GM23338 (cell line): ENCODE measurements at regions not wholly inside any gene's neighbourhood (a gene's known extent, or its start where the extent isn't known, plus 50 kb on each side); places are given as distances from the start of the nearest gene placed in this dataset.

Source experiments
- ATAC-seq: fragments of 200-7000 bp; cut with Tn5 transposase; 3 replicates; pipeline ENCODE4 v1.9.1; 2020
- DNase-seq: peaks from one replicate; pipeline ENCODE4 v3.0.0-alpha.2; 2015; ENCODE audit warnings: low spot score
- H2AFZ ChIP-seq: fragments of 200-600 bp; sonication (generic); 2 replicates; pipeline ENCODE4 v1.8.0; 2016; ENCODE audit warnings: antibody characterized with exemption, mild to moderate bottlenecking, moderate library complexity
- H3F3A ChIP-seq: fragments of 200-600 bp; sonication (generic); replicated peaks from 2 replicates; pipeline ENCODE4 v1.8.0; 2017; ENCODE audit warnings: antibody characterized with exemption, mixed run types, low read depth
- H3K27ac ChIP-seq: fragments of 200-600 bp; sonication (generic); 2 replicates; pipeline ENCODE4 v1.6.1; 2016; ENCODE audit warnings: low read depth
- H3K27me3 ChIP-seq: fragments of 200-600 bp; sonication (generic); 2 replicates; pipeline ENCODE4 v1.8.0; 2016; ENCODE audit warnings: mild to moderate bottlenecking, mixed run types, moderate library complexity; ENCODE audit not compliant: insufficient read depth
- H3K36me3 ChIP-seq: fragments of 200-600 bp; sonication (generic); 2 replicates; pipeline ENCODE4 v1.8.0; 2016; ENCODE audit warnings: mild to moderate bottlenecking; ENCODE audit not compliant: insufficient read depth
- H3K4me1 ChIP-seq: fragments of 200-600 bp; sonication (generic); 2 replicates; pipeline ENCODE4 v1.8.0; 2016; ENCODE audit warnings: mild to moderate bottlenecking, moderate library complexity; ENCODE audit not compliant: insufficient read depth
- H3K4me2 ChIP-seq: fragments of 200-600 bp; sonication (generic); 2 replicates; pipeline ENCODE4 v1.7.1; 2017; ENCODE audit warnings: mixed run types
- H3K4me3 ChIP-seq: fragments of 200-600 bp; sonication (generic); 2 replicates; pipeline ENCODE4 v1.6.1; 2016; ENCODE audit warnings: mixed run types
- H3K79me2 ChIP-seq: fragments of 200-600 bp; sonication (generic); replicated peaks from 2 replicates; pipeline ENCODE4 v1.8.0; 2017; ENCODE audit warnings: mild to moderate bottlenecking; ENCODE audit not compliant: insufficient read depth
- H3K9me2 ChIP-seq: fragments of 200-600 bp; sonication (generic); 2 replicates; pipeline ENCODE4 v1.8.0; 2017; ENCODE audit not compliant: insufficient read depth
- H4K20me1 ChIP-seq: fragments of 200-600 bp; sonication (generic); replicated peaks from 2 replicates; pipeline ENCODE4 v1.8.0; 2017; ENCODE audit warnings: mild to moderate bottlenecking; ENCODE audit not compliant: insufficient read depth
- H3K27ac Mint-ChIP-seq: 2 replicates; pipeline ENCODE4 v1.8.0; 2020; ENCODE audit warnings: inconsistent platforms, mild to moderate bottlenecking, moderate library complexity, mixed read lengths
- H3K27me3 Mint-ChIP-seq: 3 replicates; pipeline ENCODE4 v1.8.0; 2022; ENCODE audit warnings: low read depth, mild to moderate bottlenecking, moderate library complexity, mixed read lengths, inconsistent platforms; ENCODE audit not compliant: insufficient read depth, poor library complexity
- H3K36me3 Mint-ChIP-seq: 3 replicates; pipeline ENCODE4 v1.8.0; 2021; ENCODE audit warnings: low read depth, mild to moderate bottlenecking, inconsistent platforms, moderate library complexity, mixed read lengths
- H3K4me1 Mint-ChIP-seq: 3 replicates; pipeline ENCODE4 v1.8.0; 2020; ENCODE audit warnings: mild to moderate bottlenecking, inconsistent platforms, mixed read lengths
- H3K4me3 Mint-ChIP-seq: 3 replicates; pipeline ENCODE4 v1.8.0; 2021; ENCODE audit warnings: moderate library complexity, mild to moderate bottlenecking, inconsistent platforms, mixed read lengths
- H3K9me3 Mint-ChIP-seq: 3 replicates; pipeline ENCODE4 v1.8.0; 2020; ENCODE audit warnings: moderate library complexity, mild to moderate bottlenecking, inconsistent platforms, mixed read lengths
- CREB1 ChIP-seq: fragments of 250-450 bp; sonication (Bioruptor Pico); IDR thresholded peaks from 2 replicates; pipeline ENCODE4 v1.5.0; 2020; ENCODE audit warnings: low read depth, mild to moderate bottlenecking, moderate library complexity
- EZH2 ChIP-seq: fragments of 200-600 bp; sonication (generic); IDR thresholded peaks from one replicate; pipeline ENCODE4 v1.8.0; 2017; ENCODE audit warnings: antibody characterized with exemption, mild to moderate bottlenecking, low read depth; ENCODE audit not compliant: unreplicated experiment
- EZH2phosphoT487 ChIP-seq: fragments of 200-600 bp; sonication (generic); IDR thresholded peaks from one replicate; pipeline ENCODE4 v1.8.1; 2018; ENCODE audit warnings: antibody characterized with exemption; ENCODE audit not compliant: unreplicated experiment
- JUNB ChIP-seq: IDR thresholded peaks from one replicate; pipeline ENCODE4 v1.6.1; 2016; ENCODE audit warnings: antibody characterized with exemption; ENCODE audit not compliant: unreplicated experiment
- NANOG ChIP-seq: IDR thresholded peaks from 2 replicates; pipeline ENCODE4 v1.6.1; 2016; ENCODE audit warnings: antibody characterized with exemption, borderline replicate concordance
- POLR2AphosphoS5 ChIP-seq: IDR thresholded peaks from 2 replicates; pipeline ENCODE4 v1.6.1; 2016; ENCODE audit warnings: antibody characterized with exemption, low read depth
- STAT1 ChIP-seq: IDR thresholded peaks from one replicate; pipeline ENCODE4 v1.6.1; 2016; ENCODE audit warnings: antibody characterized with exemption; ENCODE audit not compliant: unreplicated experiment
- ZNF114 ChIP-seq: fragments of 250-450 bp; sonication (Bioruptor Pico); IDR thresholded peaks from 2 replicates; pipeline ENCODE4 v1.5.0; 2020; ENCODE audit warnings: mild to moderate bottlenecking, moderate library complexity
- ZNF331 ChIP-seq: fragments of 250-450 bp; sonication (Bioruptor Pico); IDR thresholded peaks from 2 replicates; pipeline ENCODE4 v1.5.0; 2020; ENCODE audit warnings: low read depth, mild to moderate bottlenecking, moderate library complexity
- TF ChIP-seq, protein P1 (sequence below): IDR thresholded peaks from 2 replicates; pipeline ENCODE4 v1.6.1; 2016; ENCODE audit warnings: antibody characterized with exemption
- TF ChIP-seq, protein P2 (sequence below): IDR thresholded peaks from one replicate; pipeline ENCODE4 v1.6.1; 2018; ENCODE audit warnings: antibody characterized with exemption; ENCODE audit not compliant: unreplicated experiment
- TF ChIP-seq, protein P3 (sequence below): fragments of 250-450 bp; sonication (Bioruptor Pico); IDR thresholded peaks from 2 replicates; pipeline ENCODE4 v1.5.0; 2020; ENCODE audit warnings: mild to moderate bottlenecking, moderate library complexity
- TF ChIP-seq, protein P4 (sequence below), 2 experiments: fragments of 200-600 bp in 1 of 2; sonication (generic) in 1 of 2; conservative IDR thresholded peaks; 2 replicates each; pipeline versions ENCODE4 v1.5.1 to v1.6.1; 2016 to 2017; ENCODE audit warnings: antibody characterized with exemption in 2 of 2, low read depth in 2 of 2, mild to moderate bottlenecking in 2 of 2, moderate library complexity in 1 of 2

DNA sequence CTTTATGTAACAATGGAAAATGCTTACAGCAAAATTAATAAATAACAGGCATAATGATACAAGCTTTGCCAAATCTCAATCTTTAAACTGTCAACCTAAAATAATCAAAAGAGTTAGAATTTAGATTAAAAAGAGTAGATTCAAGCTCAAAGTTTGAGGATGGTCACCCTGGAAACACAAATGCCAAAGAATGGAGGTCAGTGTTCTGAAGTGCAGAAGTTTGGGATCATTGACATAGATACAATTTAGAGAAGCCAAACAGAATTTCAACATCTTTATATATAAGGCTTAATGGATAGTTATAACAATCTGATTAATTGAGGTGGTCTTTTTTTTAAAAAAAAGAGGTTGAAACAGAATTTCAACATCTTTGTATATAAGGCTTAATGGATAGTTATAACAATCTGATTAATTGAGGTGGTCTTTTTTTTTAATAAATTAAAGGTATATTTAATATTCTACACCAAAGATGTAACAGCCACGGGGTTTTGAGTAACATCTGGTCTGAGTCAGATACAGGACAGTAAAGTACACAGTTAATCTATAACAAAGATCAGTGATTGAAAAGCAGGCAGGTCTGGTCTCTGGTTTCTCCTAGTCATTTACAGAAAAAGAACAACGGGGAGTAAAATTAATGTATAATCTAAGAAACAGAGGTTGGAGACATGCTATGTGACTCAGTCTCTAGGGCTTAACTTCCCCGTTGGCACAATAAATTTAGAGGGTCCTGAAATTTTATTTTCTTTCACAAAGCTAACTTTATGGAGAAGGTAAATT, 490.7 kb downstream of the GBE1 start:
- Mint-ChIP-seq H3K4me1 (no peaks in the 10 kb centered on the region), H3K27me3 (peaks cover 2% of the 10 kb centered on the region), H3K27ac (no peak overlapping the region), H3K9me3 (no peaks in the 10 kb centered on the region), H3K4me3 (no peak overlapping the region), H3K36me3 (no peaks in the 10 kb centered on the region)
- ATAC-seq (no peak), DNase-seq (no peak)
- H3K36me3 ChIP-seq: no peaks in the 10 kb centered on the region
- H3K4me1 ChIP-seq: no peaks in the 10 kb centered on the region
- no peak overlapping the region for H2AFZ ChIP-seq
- H3F3A ChIP-seq: no peaks in the 10 kb centered on the region
- H3K4me3 ChIP-seq: no peak overlapping the region
- H3K27me3 ChIP-seq: no peaks in the 10 kb centered on the region
- H3K27ac ChIP-seq: no peak overlapping the region
- H3K4me2 ChIP-seq: no peak overlapping the region
- H3K79me2 ChIP-seq: no peaks in the 10 kb centered on the region
- H3K9me2 ChIP-seq: no peaks in the 10 kb centered on the region
- TF ChIP-seq, protein P1, sequence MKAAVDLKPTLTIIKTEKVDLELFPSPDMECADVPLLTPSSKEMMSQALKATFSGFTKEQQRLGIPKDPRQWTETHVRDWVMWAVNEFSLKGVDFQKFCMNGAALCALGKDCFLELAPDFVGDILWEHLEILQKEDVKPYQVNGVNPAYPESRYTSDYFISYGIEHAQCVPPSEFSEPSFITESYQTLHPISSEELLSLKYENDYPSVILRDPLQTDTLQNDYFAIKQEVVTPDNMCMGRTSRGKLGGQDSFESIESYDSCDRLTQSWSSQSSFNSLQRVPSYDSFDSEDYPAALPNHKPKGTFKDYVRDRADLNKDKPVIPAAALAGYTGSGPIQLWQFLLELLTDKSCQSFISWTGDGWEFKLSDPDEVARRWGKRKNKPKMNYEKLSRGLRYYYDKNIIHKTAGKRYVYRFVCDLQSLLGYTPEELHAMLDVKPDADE: no peak
- TF ChIP-seq CREB1 (CRISPR knock-in tag): no peak
- no peak for TF ChIP-seq POLR2AphosphoS5
- TF ChIP-seq STAT1: no peak
- no peak for TF ChIP-seq NANOG
- TF ChIP-seq, protein P2, sequence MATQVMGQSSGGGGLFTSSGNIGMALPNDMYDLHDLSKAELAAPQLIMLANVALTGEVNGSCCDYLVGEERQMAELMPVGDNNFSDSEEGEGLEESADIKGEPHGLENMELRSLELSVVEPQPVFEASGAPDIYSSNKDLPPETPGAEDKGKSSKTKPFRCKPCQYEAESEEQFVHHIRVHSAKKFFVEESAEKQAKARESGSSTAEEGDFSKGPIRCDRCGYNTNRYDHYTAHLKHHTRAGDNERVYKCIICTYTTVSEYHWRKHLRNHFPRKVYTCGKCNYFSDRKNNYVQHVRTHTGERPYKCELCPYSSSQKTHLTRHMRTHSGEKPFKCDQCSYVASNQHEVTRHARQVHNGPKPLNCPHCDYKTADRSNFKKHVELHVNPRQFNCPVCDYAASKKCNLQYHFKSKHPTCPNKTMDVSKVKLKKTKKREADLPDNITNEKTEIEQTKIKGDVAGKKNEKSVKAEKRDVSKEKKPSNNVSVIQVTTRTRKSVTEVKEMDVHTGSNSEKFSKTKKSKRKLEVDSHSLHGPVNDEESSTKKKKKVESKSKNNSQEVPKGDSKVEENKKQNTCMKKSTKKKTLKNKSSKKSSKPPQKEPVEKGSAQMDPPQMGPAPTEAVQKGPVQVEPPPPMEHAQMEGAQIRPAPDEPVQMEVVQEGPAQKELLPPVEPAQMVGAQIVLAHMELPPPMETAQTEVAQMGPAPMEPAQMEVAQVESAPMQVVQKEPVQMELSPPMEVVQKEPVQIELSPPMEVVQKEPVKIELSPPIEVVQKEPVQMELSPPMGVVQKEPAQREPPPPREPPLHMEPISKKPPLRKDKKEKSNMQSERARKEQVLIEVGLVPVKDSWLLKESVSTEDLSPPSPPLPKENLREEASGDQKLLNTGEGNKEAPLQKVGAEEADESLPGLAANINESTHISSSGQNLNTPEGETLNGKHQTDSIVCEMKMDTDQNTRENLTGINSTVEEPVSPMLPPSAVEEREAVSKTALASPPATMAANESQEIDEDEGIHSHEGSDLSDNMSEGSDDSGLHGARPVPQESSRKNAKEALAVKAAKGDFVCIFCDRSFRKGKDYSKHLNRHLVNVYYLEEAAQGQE: no peak
- no peak for TF ChIP-seq EZH2
- TF ChIP-seq, protein P3, sequence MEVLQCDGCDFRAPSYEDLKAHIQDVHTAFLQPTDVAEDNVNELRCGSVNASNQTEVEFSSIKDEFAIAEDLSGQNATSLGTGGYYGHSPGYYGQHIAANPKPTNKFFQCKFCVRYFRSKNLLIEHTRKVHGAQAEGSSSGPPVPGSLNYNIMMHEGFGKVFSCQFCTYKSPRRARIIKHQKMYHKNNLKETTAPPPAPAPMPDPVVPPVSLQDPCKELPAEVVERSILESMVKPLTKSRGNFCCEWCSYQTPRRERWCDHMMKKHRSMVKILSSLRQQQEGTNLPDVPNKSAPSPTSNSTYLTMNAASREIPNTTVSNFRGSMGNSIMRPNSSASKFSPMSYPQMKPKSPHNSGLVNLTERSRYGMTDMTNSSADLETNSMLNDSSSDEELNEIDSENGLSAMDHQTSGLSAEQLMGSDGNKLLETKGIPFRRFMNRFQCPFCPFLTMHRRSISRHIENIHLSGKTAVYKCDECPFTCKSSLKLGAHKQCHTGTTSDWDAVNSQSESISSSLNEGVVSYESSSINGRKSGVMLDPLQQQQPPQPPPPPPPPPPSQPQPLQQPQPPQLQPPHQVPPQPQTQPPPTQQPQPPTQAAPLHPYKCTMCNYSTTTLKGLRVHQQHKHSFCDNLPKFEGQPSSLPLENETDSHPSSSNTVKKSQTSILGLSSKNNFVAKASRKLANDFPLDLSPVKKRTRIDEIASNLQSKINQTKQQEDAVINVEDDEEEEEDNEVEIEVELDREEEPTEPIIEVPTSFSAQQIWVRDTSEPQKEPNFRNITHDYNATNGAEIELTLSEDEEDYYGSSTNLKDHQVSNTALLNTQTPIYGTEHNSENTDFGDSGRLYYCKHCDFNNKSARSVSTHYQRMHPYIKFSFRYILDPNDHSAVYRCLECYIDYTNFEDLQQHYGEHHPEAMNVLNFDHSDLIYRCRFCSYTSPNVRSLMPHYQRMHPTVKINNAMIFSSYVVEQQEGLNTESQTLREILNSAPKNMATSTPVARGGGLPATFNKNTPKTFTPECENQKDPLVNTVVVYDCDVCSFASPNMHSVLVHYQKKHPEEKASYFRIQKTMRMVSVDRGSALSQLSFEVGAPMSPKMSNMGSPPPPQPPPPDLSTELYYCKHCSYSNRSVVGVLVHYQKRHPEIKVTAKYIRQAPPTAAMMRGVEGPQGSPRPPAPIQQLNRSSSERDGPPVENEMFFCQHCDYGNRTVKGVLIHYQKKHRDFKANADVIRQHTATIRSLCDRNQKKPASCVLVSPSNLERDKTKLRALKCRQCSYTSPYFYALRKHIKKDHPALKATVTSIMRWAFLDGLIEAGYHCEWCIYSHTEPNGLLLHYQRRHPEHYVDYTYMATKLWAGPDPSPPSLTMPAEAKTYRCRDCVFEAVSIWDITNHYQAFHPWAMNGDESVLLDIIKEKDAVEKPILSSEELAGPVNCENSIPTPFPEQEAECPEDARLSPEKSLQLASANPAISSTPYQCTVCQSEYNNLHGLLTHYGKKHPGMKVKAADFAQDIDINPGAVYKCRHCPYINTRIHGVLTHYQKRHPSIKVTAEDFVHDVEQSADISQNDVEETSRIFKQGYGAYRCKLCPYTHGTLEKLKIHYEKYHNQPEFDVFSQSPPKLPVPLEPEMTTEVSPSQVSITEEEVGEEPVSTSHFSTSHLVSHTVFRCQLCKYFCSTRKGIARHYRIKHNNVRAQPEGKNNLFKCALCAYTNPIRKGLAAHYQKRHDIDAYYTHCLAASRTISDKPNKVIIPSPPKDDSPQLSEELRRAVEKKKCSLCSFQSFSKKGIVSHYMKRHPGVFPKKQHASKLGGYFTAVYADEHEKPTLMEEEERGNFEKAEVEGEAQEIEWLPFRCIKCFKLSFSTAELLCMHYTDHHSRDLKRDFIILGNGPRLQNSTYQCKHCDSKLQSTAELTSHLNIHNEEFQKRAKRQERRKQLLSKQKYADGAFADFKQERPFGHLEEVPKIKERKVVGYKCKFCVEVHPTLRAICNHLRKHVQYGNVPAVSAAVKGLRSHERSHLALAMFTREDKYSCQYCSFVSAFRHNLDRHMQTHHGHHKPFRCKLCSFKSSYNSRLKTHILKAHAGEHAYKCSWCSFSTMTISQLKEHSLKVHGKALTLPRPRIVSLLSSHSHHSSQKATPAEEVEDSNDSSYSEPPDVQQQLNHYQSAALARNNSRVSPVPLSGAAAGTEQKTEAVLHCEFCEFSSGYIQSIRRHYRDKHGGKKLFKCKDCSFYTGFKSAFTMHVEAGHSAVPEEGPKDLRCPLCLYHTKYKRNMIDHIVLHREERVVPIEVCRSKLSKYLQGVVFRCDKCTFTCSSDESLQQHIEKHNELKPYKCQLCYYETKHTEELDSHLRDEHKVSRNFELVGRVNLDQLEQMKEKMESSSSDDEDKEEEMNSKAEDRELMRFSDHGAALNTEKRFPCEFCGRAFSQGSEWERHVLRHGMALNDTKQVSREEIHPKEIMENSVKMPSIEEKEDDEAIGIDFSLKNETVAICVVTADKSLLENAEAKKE: no peak
- no peak for TF ChIP-seq EZH2phosphoT487
- no peak for TF ChIP-seq ZNF331 (CRISPR knock-in tag)
- no peak for TF ChIP-seq JUNB
- TF ChIP-seq, protein P4, sequence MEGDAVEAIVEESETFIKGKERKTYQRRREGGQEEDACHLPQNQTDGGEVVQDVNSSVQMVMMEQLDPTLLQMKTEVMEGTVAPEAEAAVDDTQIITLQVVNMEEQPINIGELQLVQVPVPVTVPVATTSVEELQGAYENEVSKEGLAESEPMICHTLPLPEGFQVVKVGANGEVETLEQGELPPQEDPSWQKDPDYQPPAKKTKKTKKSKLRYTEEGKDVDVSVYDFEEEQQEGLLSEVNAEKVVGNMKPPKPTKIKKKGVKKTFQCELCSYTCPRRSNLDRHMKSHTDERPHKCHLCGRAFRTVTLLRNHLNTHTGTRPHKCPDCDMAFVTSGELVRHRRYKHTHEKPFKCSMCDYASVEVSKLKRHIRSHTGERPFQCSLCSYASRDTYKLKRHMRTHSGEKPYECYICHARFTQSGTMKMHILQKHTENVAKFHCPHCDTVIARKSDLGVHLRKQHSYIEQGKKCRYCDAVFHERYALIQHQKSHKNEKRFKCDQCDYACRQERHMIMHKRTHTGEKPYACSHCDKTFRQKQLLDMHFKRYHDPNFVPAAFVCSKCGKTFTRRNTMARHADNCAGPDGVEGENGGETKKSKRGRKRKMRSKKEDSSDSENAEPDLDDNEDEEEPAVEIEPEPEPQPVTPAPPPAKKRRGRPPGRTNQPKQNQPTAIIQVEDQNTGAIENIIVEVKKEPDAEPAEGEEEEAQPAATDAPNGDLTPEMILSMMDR (conservative IDR thresholded peaks at IDR 0.05; ENCODE audit: low read depth in 2 of 2): no peak
- no peak for TF ChIP-seq ZNF114 (CRISPR knock-in tag)
- no peaks in the 10 kb centered on the region for H4K20me1 ChIP-seq
